H9 (cell line): ENCODE measurements at regions not wholly inside any gene's neighbourhood (a gene's known extent, or its start where the extent isn't known, plus 50 kb on each side); places are given as distances from the start of the nearest gene placed in this dataset.

Source experiments
- DNase-seq: peaks from one replicate; pipeline ENCODE4 v3.0.0-alpha.2; 2017
- H2AFZ ChIP-seq: one replicate; pipeline ENCODE4 v1.6.1; 2013; ENCODE audit warnings: mild to moderate bottlenecking, low read length, control low read depth, moderate library complexity
- H2AK5ac ChIP-seq: 2 replicates; pipeline ENCODE4 v1.6.1; 2013; ENCODE audit warnings: low read length, control low read depth, mixed read lengths; ENCODE audit not compliant: insufficient read length
- H2BK120ac ChIP-seq: one replicate; pipeline ENCODE4 v1.6.1; 2013; ENCODE audit warnings: low read depth, mild to moderate bottlenecking, low read length, control low read depth, inconsistent platforms; ENCODE audit not compliant: poor library complexity, severe bottlenecking
- H2BK12ac ChIP-seq: 2 replicates; pipeline ENCODE4 v1.6.1; 2013; ENCODE audit warnings: low read length, control low read depth, mixed read lengths, low read depth; ENCODE audit not compliant: insufficient read length
- H2BK15ac ChIP-seq: 2 replicates; pipeline ENCODE4 v1.6.1; 2013; ENCODE audit warnings: low read depth, low read length, control low read depth
- H2BK20ac ChIP-seq: one replicate; pipeline ENCODE4 v1.6.1; 2013; ENCODE audit warnings: low read depth, mild to moderate bottlenecking, low read length, control low read depth, inconsistent platforms; ENCODE audit not compliant: poor library complexity, severe bottlenecking
- H2BK5ac ChIP-seq: 2 replicates; pipeline ENCODE4 v1.6.1; 2013; ENCODE audit warnings: low read length, control low read depth, mixed read lengths; ENCODE audit not compliant: insufficient read length
- H3K14ac ChIP-seq: 2 replicates; pipeline ENCODE4 v1.6.1; 2013; ENCODE audit warnings: low read length, control low read depth; ENCODE audit not compliant: insufficient read depth
- H3K18ac ChIP-seq: 2 replicates; pipeline ENCODE4 v1.6.1; 2013; ENCODE audit warnings: low read depth, mild to moderate bottlenecking, mixed read lengths, low read length, control low read depth; ENCODE audit not compliant: insufficient read length
- H3K23ac ChIP-seq: 2 replicates; pipeline ENCODE4 v1.6.1; 2013; ENCODE audit warnings: low read length, control low read depth, mixed read lengths, low read depth; ENCODE audit not compliant: insufficient read length
- H3K23me2 ChIP-seq: 2 replicates; pipeline ENCODE4 v1.6.1; 2013; ENCODE audit warnings: low read depth, mild to moderate bottlenecking, mixed read lengths, low read length, control low read depth; ENCODE audit not compliant: insufficient read length, poor library complexity, severe bottlenecking
- H3K27ac ChIP-seq: 2 replicates; pipeline ENCODE4 v1.5.1; 2013; ENCODE audit warnings: low read length, control low read depth, mixed read lengths, low read depth; ENCODE audit not compliant: insufficient read length
- H3K27me3 ChIP-seq: 2 replicates; pipeline ENCODE4 v1.6.1; 2013; ENCODE audit warnings: low read length, control low read depth, inconsistent platforms; ENCODE audit not compliant: insufficient read depth
- H3K4ac ChIP-seq: 2 replicates; pipeline ENCODE4 v1.6.1; 2013; ENCODE audit warnings: low read depth, mild to moderate bottlenecking, control low read depth, inconsistent platforms, low read length, moderate library complexity
- H3K4me1 ChIP-seq: 2 replicates; pipeline ENCODE4 v1.6.1; 2013; ENCODE audit warnings: low read length, control low read depth, inconsistent platforms; ENCODE audit not compliant: insufficient read depth
- H3K4me2 ChIP-seq: 2 replicates; pipeline ENCODE4 v1.6.1; 2013; ENCODE audit warnings: low read length, control low read depth, mixed read lengths; ENCODE audit not compliant: insufficient read length, insufficient read depth
- H3K56ac ChIP-seq: 2 replicates; pipeline ENCODE4 v1.6.1; 2013; ENCODE audit warnings: low read depth, mild to moderate bottlenecking, mixed read lengths, low read length, control low read depth; ENCODE audit not compliant: insufficient read length
- H3K79me1 ChIP-seq: 2 replicates; pipeline ENCODE4 v1.6.1; 2013; ENCODE audit warnings: low read depth, mild to moderate bottlenecking, moderate library complexity, low read length, control low read depth, inconsistent platforms; ENCODE audit not compliant: insufficient read depth, poor library complexity, severe bottlenecking
- H3K79me2 ChIP-seq: 2 replicates; pipeline ENCODE4 v1.6.1; 2013; ENCODE audit warnings: low read length, control low read depth, inconsistent platforms; ENCODE audit not compliant: insufficient read depth
- H3K9ac ChIP-seq: 2 replicates; pipeline ENCODE4 v1.6.1; 2013; ENCODE audit warnings: low read length, control low read depth, mixed read lengths; ENCODE audit not compliant: insufficient read length; ENCODE audit errors: extremely low read depth
- H3K9me3 ChIP-seq: one replicate; pipeline ENCODE4 v1.6.1; 2013; ENCODE audit warnings: low read depth, low read length, inconsistent platforms; ENCODE audit not compliant: control insufficient read depth
- H3T11ph ChIP-seq: one replicate; pipeline ENCODE4 v1.6.1; 2013; ENCODE audit warnings: mild to moderate bottlenecking, low read length, control low read depth, inconsistent platforms
- H4K20me1 ChIP-seq: one replicate; pipeline ENCODE4 v1.6.1; 2013; ENCODE audit not compliant: control insufficient read depth, insufficient read length, insufficient read depth
- H4K5ac ChIP-seq: 2 replicates; pipeline ENCODE4 v1.6.1; 2013; ENCODE audit warnings: low read depth, mild to moderate bottlenecking, mixed read lengths, low read length, control low read depth; ENCODE audit not compliant: insufficient read length
- H4K8ac ChIP-seq: replicated peaks from 2 replicates; pipeline ENCODE4 v1.6.1; 2013; ENCODE audit warnings: low read length, control low read depth, mixed read lengths, low read depth; ENCODE audit not compliant: insufficient read length
- H4K91ac ChIP-seq: 2 replicates; pipeline ENCODE4 v1.6.1; 2013; ENCODE audit warnings: low read depth, mild to moderate bottlenecking, moderate library complexity, mixed read lengths, low read length, control low read depth; ENCODE audit not compliant: insufficient read length
- H3K27ac Mint-ChIP-seq, 3 experiments: 2 replicates in 2 of 3; 3 replicates in 1 of 3; pipeline ENCODE4 v1.8.0; 2020 to 2021; ENCODE audit warnings: mixed read lengths in 3 of 3, mild to moderate bottlenecking in 1 of 3, moderate library complexity in 1 of 3
- H3K27me3 Mint-ChIP-seq: 2 replicates; pipeline ENCODE4 v1.8.0; 2021; ENCODE audit warnings: low read depth, mild to moderate bottlenecking, moderate library complexity, mixed read lengths
- H3K36me3 Mint-ChIP-seq, 3 experiments: 2 replicates in 2 of 3; 3 replicates in 1 of 3; pipeline ENCODE4 v1.8.0; 2020 to 2021; ENCODE audit warnings: low read depth in 3 of 3, mixed read lengths in 3 of 3; ENCODE audit not compliant: insufficient read depth in 1 of 3
- H3K4me1 Mint-ChIP-seq, 2 experiments: 2 replicates each; pipeline ENCODE4 v1.8.0; 2020; ENCODE audit warnings: mixed read lengths in 2 of 2
- H3K4me3 Mint-ChIP-seq, 2 experiments: 2 replicates in 1 of 2; 3 replicates in 1 of 2; pipeline ENCODE4 v1.8.0; 2020 to 2021; ENCODE audit warnings: mild to moderate bottlenecking in 2 of 2, mixed read lengths in 2 of 2, moderate library complexity in 1 of 2
- H3K9me3 Mint-ChIP-seq, 2 experiments: 2 replicates in 1 of 2; 3 replicates in 1 of 2; pipeline ENCODE4 v1.8.0; 2020; ENCODE audit warnings: mild to moderate bottlenecking in 2 of 2, mixed read lengths in 2 of 2, moderate library complexity in 1 of 2
- CTCF ChIP-seq: fragments of 200-600 bp; sonication (generic); conservative IDR thresholded peaks from 3 replicates; pipeline ENCODE4 v1.8.0; 2021; ENCODE audit warnings: antibody characterized with exemption, mild to moderate bottlenecking
- WGBS: extraction: QIAGEN DNeasy Blood & Tissue Kit; methylation state at CpG from one replicate; pipeline ENCODE4 v1.1.7; 2013; ENCODE audit warnings: missing lambda C conversion rate, low lambda C conversion rate, mixed read lengths; ENCODE audit not compliant: insufficient read length; ENCODE audit errors: extremely low coverage; 5-methylcytosine and 5-hydroxymethylcytosine counted together

GRCh38 chrX:4043951-4044350, 330.5 kb upstream of the PRKX start:
- H3K4me2 ChIP-seq: no peak overlapping the region
- Mint-ChIP-seq H3K4me1 (peaks cover 7 to 8% of the 10 kb centered on the region in 2 experiments), H3K4me3 (no peak overlapping the region), H3K27me3 (no peaks in the 10 kb centered on the region), H3K36me3 (no peaks in the 10 kb centered on the region; a peak in 1 of 7 replicates), H3K27ac (no peak overlapping the region), H3K9me3 (peaks cover 0 to under 1% of the 10 kb centered on the region in 2 experiments; a peak in 2 of 5 replicates)
- no peak overlapping the region for H3K4ac ChIP-seq
- no peak overlapping the region for H3K56ac ChIP-seq
- H2BK12ac ChIP-seq: no peak overlapping the region
- no peak overlapping the region for H2BK5ac ChIP-seq
- no peak overlapping the region for H3K9ac ChIP-seq
- no peak overlapping the region for H4K5ac ChIP-seq
- no peak overlapping the region for H2BK15ac ChIP-seq
- no peaks in the 10 kb centered on the region for H3K79me1 ChIP-seq
- H3T11ph ChIP-seq: no peak overlapping the region
- H2AFZ ChIP-seq: no peak overlapping the region
- H4K91ac ChIP-seq: no peak overlapping the region
- DNase-seq: no peak
- no peak overlapping the region for H2BK120ac ChIP-seq
- no peak overlapping the region for H2AK5ac ChIP-seq
- H2BK20ac ChIP-seq: no peak overlapping the region
- H3K23me2 ChIP-seq: no peaks in the 10 kb centered on the region
- no peak overlapping the region for H3K18ac ChIP-seq
- no peak overlapping the region for H3K27ac ChIP-seq
- no peak overlapping the region for H4K8ac ChIP-seq
- no peaks in the 10 kb centered on the region for H3K9me3 ChIP-seq
- H3K79me2 ChIP-seq: no peaks in the 10 kb centered on the region
- WGBS: no CpG with 5 or more reads among the region's 6 CpGs
- no peaks in the 10 kb centered on the region for H4K20me1 ChIP-seq
- H3K27me3 ChIP-seq: no peaks in the 10 kb centered on the region
- no peaks in the 10 kb centered on the region for H3K4me1 ChIP-seq
- H3K23ac ChIP-seq: no peak overlapping the region
- H3K14ac ChIP-seq: no peak overlapping the region
- no peak for TF ChIP-seq CTCF
